ENCODE measurements at regions not wholly inside any gene's neighbourhood (a gene's known extent, or its start where the extent isn't known, plus 50 kb on each side); places are given as distances from the start of the nearest gene placed in this dataset.

GRCh38 chr13:103935117-103935516 is 868.9 kb upstream of the SLC10A2 start:
- H3K4me1 ChIP-seq (ENCODE audit: control insufficient read depth, insufficient read depth, low read length): no peaks in the 10 kb centered on the region
- H3K4me3 ChIP-seq (ENCODE audit: low read length): no peak overlapping the region
- no peaks in the 10 kb centered on the region for H3K27me3 ChIP-seq (ENCODE audit: control insufficient read depth, insufficient read depth, low read length)
- no peak overlapping the region for H3K4me2 ChIP-seq (ENCODE audit: low read length)
- no peaks in the 10 kb centered on the region for H3K9me3 ChIP-seq (replicated peaks; ENCODE audit: low read length)
- no peak overlapping the region for H3K9ac ChIP-seq (ENCODE audit: low read depth, low read length)
- H3K36me3 ChIP-seq (ENCODE audit: insufficient read depth, low read length): no peaks in the 10 kb centered on the region

- no peaks in the 10 kb centered on the region for H3K36me3 ChIP-seq (ENCODE audit: insufficient read depth, low read length)
- no peaks in the 10 kb centered on the region for H3K9me3 ChIP-seq (replicated peaks; ENCODE audit: low read length)
- H3K4me3 ChIP-seq (ENCODE audit: low read length): no peak overlapping the region
- H3K4me1 ChIP-seq (ENCODE audit: control insufficient read depth, insufficient read depth, low read length): no peaks in the 10 kb centered on the region
- no peak overlapping the region for H3K9ac ChIP-seq (ENCODE audit: low read depth, low read length)
- no peaks in the 10 kb centered on the region for H3K27me3 ChIP-seq (ENCODE audit: control insufficient read depth, insufficient read depth, low read length)
- no peak overlapping the region for H3K4me2 ChIP-seq (ENCODE audit: low read length)
These were observed 865.7 kb upstream of the SLC10A2 start for GRCh38 chr13:103931885-103932284.

- no peak overlapping the region for H3K4me3 ChIP-seq (ENCODE audit: low read length)
These were observed 865.2 kb upstream of the SLC10A2 start for GRCh38 chr13:103931331-103931845.

GRCh38 chr13:103926118-103926517 is 859.9 kb upstream of the SLC10A2 start:
- Histone ChIP-seq H3K4me3 (ENCODE audit: low read length) (no peak overlapping the region), H3K9me3 (replicated peaks; ENCODE audit: low read length) (no peaks in the 10 kb centered on the region), H3K36me3 (ENCODE audit: insufficient read depth, low read length) (no peaks in the 10 kb centered on the region), H3K9ac (ENCODE audit: low read depth, low read length) (no peak overlapping the region), H3K4me1 (ENCODE audit: control insufficient read depth, insufficient read depth, low read length) (no peaks in the 10 kb centered on the region), H3K4me2 (ENCODE audit: low read length) (no peak overlapping the region), H3K27me3 (ENCODE audit: control insufficient read depth, insufficient read depth, low read length) (no peaks in the 10 kb centered on the region)

More at GRCh38 chr13:103931331-103931845, 865.2 kb upstream of the SLC10A2 start:
- Histone ChIP-seq H3K27me3 (ENCODE audit: control insufficient read depth, insufficient read depth, low read length) (no peaks in the 10 kb centered on the region), H3K9me3 (replicated peaks; ENCODE audit: low read length) (no peaks in the 10 kb centered on the region), H3K9ac (ENCODE audit: low read depth, low read length) (no peak overlapping the region), H3K4me2 (ENCODE audit: low read length) (no peak overlapping the region), H3K36me3 (ENCODE audit: insufficient read depth, low read length) (no peaks in the 10 kb centered on the region), H3K4me1 (ENCODE audit: control insufficient read depth, insufficient read depth, low read length) (no peaks in the 10 kb centered on the region)

GRCh38 chr13:103908911-103909310 is 842.7 kb upstream of the SLC10A2 start:
- Histone ChIP-seq H3K9me3 (replicated peaks; ENCODE audit: low read length) (no peaks in the 10 kb centered on the region), H3K9ac (ENCODE audit: low read depth, low read length) (no peak overlapping the region), H3K27me3 (ENCODE audit: control insufficient read depth, insufficient read depth, low read length) (no peaks in the 10 kb centered on the region)

GRCh38 chr13:103908274-103908673 is 842.1 kb upstream of the SLC10A2 start:
- no peaks in the 10 kb centered on the region for H3K4me1 ChIP-seq (ENCODE audit: control insufficient read depth, insufficient read depth, low read length)
- no peaks in the 10 kb centered on the region for H3K9me3 ChIP-seq (replicated peaks; ENCODE audit: low read length)
- no peak overlapping the region for H3K9ac ChIP-seq (ENCODE audit: low read depth, low read length)
- H3K36me3 ChIP-seq (ENCODE audit: insufficient read depth, low read length): no peaks in the 10 kb centered on the region
- no peaks in the 10 kb centered on the region for H3K27me3 ChIP-seq (ENCODE audit: control insufficient read depth, insufficient read depth, low read length)
- H3K4me2 ChIP-seq (ENCODE audit: low read length): no peak overlapping the region
- H3K4me3 ChIP-seq (ENCODE audit: low read length): no peak overlapping the region

More at GRCh38 chr13:103908911-103909310, 842.7 kb upstream of the SLC10A2 start:
- Histone ChIP-seq H3K4me1 (ENCODE audit: control insufficient read depth, insufficient read depth, low read length) (no peaks in the 10 kb centered on the region), H3K4me2 (ENCODE audit: low read length) (no peak overlapping the region), H3K4me3 (ENCODE audit: low read length) (no peak overlapping the region), H3K36me3 (ENCODE audit: insufficient read depth, low read length) (no peaks in the 10 kb centered on the region)

GRCh38 chr13:103903790-103904189 is 837.6 kb upstream of the SLC10A2 start:
- Histone ChIP-seq H3K9me3 (replicated peaks; ENCODE audit: low read length) (no peaks in the 10 kb centered on the region), H3K4me2 (ENCODE audit: low read length) (no peak overlapping the region), H3K36me3 (ENCODE audit: insufficient read depth, low read length) (no peaks in the 10 kb centered on the region), H3K4me3 (ENCODE audit: low read length) (no peak overlapping the region), H3K9ac (ENCODE audit: low read depth, low read length) (no peak overlapping the region), H3K27me3 (ENCODE audit: control insufficient read depth, insufficient read depth, low read length) (no peaks in the 10 kb centered on the region), H3K4me1 (ENCODE audit: control insufficient read depth, insufficient read depth, low read length) (no peaks in the 10 kb centered on the region)

GRCh38 chr13:103898481-103898880 is 832.3 kb upstream of the SLC10A2 start:
- Histone ChIP-seq H3K9ac (ENCODE audit: low read depth, low read length) (no peak overlapping the region), H3K4me1 (ENCODE audit: control insufficient read depth, insufficient read depth, low read length) (no peaks in the 10 kb centered on the region), H3K4me3 (ENCODE audit: low read length) (no peak overlapping the region), H3K4me2 (ENCODE audit: low read length) (no peak overlapping the region), H3K36me3 (ENCODE audit: insufficient read depth, low read length) (no peaks in the 10 kb centered on the region), H3K9me3 (replicated peaks; ENCODE audit: low read length) (no peaks in the 10 kb centered on the region), H3K27me3 (ENCODE audit: control insufficient read depth, insufficient read depth, low read length) (no peaks in the 10 kb centered on the region)

- Histone ChIP-seq H3K9ac (ENCODE audit: low read depth, low read length) (no peak overlapping the region), H3K9me3 (replicated peaks; ENCODE audit: low read length) (no peaks in the 10 kb centered on the region), H3K4me1 (ENCODE audit: control insufficient read depth, insufficient read depth, low read length) (no peaks in the 10 kb centered on the region), H3K4me3 (ENCODE audit: low read length) (no peak overlapping the region), H3K36me3 (ENCODE audit: insufficient read depth, low read length) (no peaks in the 10 kb centered on the region), H3K4me2 (ENCODE audit: low read length) (no peak overlapping the region), H3K27me3 (ENCODE audit: control insufficient read depth, insufficient read depth, low read length) (no peaks in the 10 kb centered on the region)
These were observed 829.8 kb upstream of the SLC10A2 start for GRCh38 chr13:103895835-103896531.

GRCh38 chr13:103894626-103895025 is 828.4 kb upstream of the SLC10A2 start:
- Histone ChIP-seq H3K27me3 (ENCODE audit: control insufficient read depth, insufficient read depth, low read length) (no peaks in the 10 kb centered on the region), H3K4me2 (ENCODE audit: low read length) (no peak overlapping the region), H3K36me3 (ENCODE audit: insufficient read depth, low read length) (no peaks in the 10 kb centered on the region), H3K4me3 (ENCODE audit: low read length) (no peak overlapping the region), H3K9me3 (replicated peaks; ENCODE audit: low read length) (no peaks in the 10 kb centered on the region), H3K9ac (ENCODE audit: low read depth, low read length) (no peak overlapping the region), H3K4me1 (ENCODE audit: control insufficient read depth, insufficient read depth, low read length) (no peaks in the 10 kb centered on the region)

- no peaks in the 10 kb centered on the region for H3K36me3 ChIP-seq (ENCODE audit: insufficient read depth, low read length)
- H3K4me1 ChIP-seq (ENCODE audit: control insufficient read depth, insufficient read depth, low read length): peaks cover 8% of the 10 kb centered on the region
- no peaks in the 10 kb centered on the region for H3K27me3 ChIP-seq (ENCODE audit: control insufficient read depth, insufficient read depth, low read length)
- H3K4me3 ChIP-seq (ENCODE audit: low read length): no peak overlapping the region
- H3K4me2 ChIP-seq (ENCODE audit: low read length): no peak overlapping the region
- no peaks in the 10 kb centered on the region for H3K9me3 ChIP-seq (replicated peaks; ENCODE audit: low read length)
- H3K9ac ChIP-seq (ENCODE audit: low read depth, low read length): no peak overlapping the region
These were observed 818.0 kb upstream of the SLC10A2 start for GRCh38 chr13:103884101-103884723.

GRCh38 chr13:103883698-103884097 is 817.5 kb upstream of the SLC10A2 start:
- Histone ChIP-seq H3K36me3 (ENCODE audit: insufficient read depth, low read length) (no peaks in the 10 kb centered on the region), H3K4me3 (ENCODE audit: low read length) (no peak overlapping the region), H3K9ac (ENCODE audit: low read depth, low read length) (peak overlapping the region; percentile 16), H3K4me2 (ENCODE audit: low read length) (peak overlapping the region; percentile 46), H3K4me1 (ENCODE audit: control insufficient read depth, insufficient read depth, low read length) (peaks cover 8% of the 10 kb centered on the region), H3K27me3 (ENCODE audit: control insufficient read depth, insufficient read depth, low read length) (no peaks in the 10 kb centered on the region), H3K9me3 (replicated peaks; ENCODE audit: low read length) (no peaks in the 10 kb centered on the region)

Data from skeletal muscle satellite cell (primary cell).